Mammary epithelial cell (primary cell): ENCODE measurements at regions not wholly inside any gene's neighbourhood (a gene's known extent, or its start where the extent isn't known, plus 50 kb on each side); places are given as distances from the start of the nearest gene placed in this dataset.

Experiments
- CTCF ChIP-seq, 2 donors: IDR thresholded peaks in 1 of 2; conservative IDR thresholded peaks in 1 of 2; 2 replicates each; pipeline ENCODE4 v1.5.1; 2011 to 2012; ENCODE audit warnings: inconsistent platforms in 2 of 2, low read length in 2 of 2, mild to moderate bottlenecking in 2 of 2, control low read depth in 1 of 2, low read depth in 1 of 2; ENCODE audit not compliant: insufficient read depth in 1 of 2; ENCODE audit errors: extremely low read depth in 1 of 2
- EZH2 ChIP-seq: IDR thresholded peaks from 2 replicates; pipeline ENCODE4 v1.6.1; 2012; ENCODE audit warnings: low read length, inconsistent platforms, borderline replicate concordance

- TF ChIP-seq EZH2 (no peak), CTCF (conservative IDR thresholded peaks at IDR 0.05 in 1 of 2, IDR thresholded peaks at IDR 0.05 in 1 of 2; ENCODE audit: extremely low read depth in 1 of 2, insufficient read depth in 1 of 2, low read depth in 1 of 2, low read length in 2 of 2) (no peak)
These were observed 1567.2 kb upstream of the WWC1 start for GRCh38 chr5:166724284-166724683.
